H9 (cell line): ENCODE measurements at regions not wholly inside any gene's neighbourhood (a gene's known extent, or its start where the extent isn't known, plus 50 kb on each side); places are given as distances from the start of the nearest gene placed in this dataset.

Experiments used
- DNase-seq: peaks from one replicate; pipeline ENCODE4 v3.0.0-alpha.2; 2017
- H2AFZ ChIP-seq: one replicate; pipeline ENCODE4 v1.6.1; 2013; ENCODE audit warnings: mild to moderate bottlenecking, low read length, control low read depth, moderate library complexity
- H2AK5ac ChIP-seq: 2 replicates; pipeline ENCODE4 v1.6.1; 2013; ENCODE audit warnings: low read length, control low read depth, mixed read lengths; ENCODE audit not compliant: insufficient read length
- H2BK120ac ChIP-seq: one replicate; pipeline ENCODE4 v1.6.1; 2013; ENCODE audit warnings: low read depth, mild to moderate bottlenecking, low read length, control low read depth, inconsistent platforms; ENCODE audit not compliant: poor library complexity, severe bottlenecking
- H2BK12ac ChIP-seq: 2 replicates; pipeline ENCODE4 v1.6.1; 2013; ENCODE audit warnings: low read length, control low read depth, mixed read lengths, low read depth; ENCODE audit not compliant: insufficient read length
- H2BK15ac ChIP-seq: 2 replicates; pipeline ENCODE4 v1.6.1; 2013; ENCODE audit warnings: low read depth, low read length, control low read depth
- H2BK20ac ChIP-seq: one replicate; pipeline ENCODE4 v1.6.1; 2013; ENCODE audit warnings: low read depth, mild to moderate bottlenecking, low read length, control low read depth, inconsistent platforms; ENCODE audit not compliant: poor library complexity, severe bottlenecking
- H2BK5ac ChIP-seq: 2 replicates; pipeline ENCODE4 v1.6.1; 2013; ENCODE audit warnings: low read length, control low read depth, mixed read lengths; ENCODE audit not compliant: insufficient read length
- H3K14ac ChIP-seq: 2 replicates; pipeline ENCODE4 v1.6.1; 2013; ENCODE audit warnings: low read length, control low read depth; ENCODE audit not compliant: insufficient read depth
- H3K18ac ChIP-seq: 2 replicates; pipeline ENCODE4 v1.6.1; 2013; ENCODE audit warnings: low read depth, mild to moderate bottlenecking, mixed read lengths, low read length, control low read depth; ENCODE audit not compliant: insufficient read length
- H3K23ac ChIP-seq: 2 replicates; pipeline ENCODE4 v1.6.1; 2013; ENCODE audit warnings: low read length, control low read depth, mixed read lengths, low read depth; ENCODE audit not compliant: insufficient read length
- H3K23me2 ChIP-seq: 2 replicates; pipeline ENCODE4 v1.6.1; 2013; ENCODE audit warnings: low read depth, mild to moderate bottlenecking, mixed read lengths, low read length, control low read depth; ENCODE audit not compliant: insufficient read length, poor library complexity, severe bottlenecking
- H3K27ac ChIP-seq: 2 replicates; pipeline ENCODE4 v1.5.1; 2013; ENCODE audit warnings: low read length, control low read depth, mixed read lengths, low read depth; ENCODE audit not compliant: insufficient read length
- H3K27me3 ChIP-seq: 2 replicates; pipeline ENCODE4 v1.6.1; 2013; ENCODE audit warnings: low read length, control low read depth, inconsistent platforms; ENCODE audit not compliant: insufficient read depth
- H3K4ac ChIP-seq: 2 replicates; pipeline ENCODE4 v1.6.1; 2013; ENCODE audit warnings: low read depth, mild to moderate bottlenecking, control low read depth, inconsistent platforms, low read length, moderate library complexity
- H3K4me1 ChIP-seq: 2 replicates; pipeline ENCODE4 v1.6.1; 2013; ENCODE audit warnings: low read length, control low read depth, inconsistent platforms; ENCODE audit not compliant: insufficient read depth
- H3K4me2 ChIP-seq: 2 replicates; pipeline ENCODE4 v1.6.1; 2013; ENCODE audit warnings: low read length, control low read depth, mixed read lengths; ENCODE audit not compliant: insufficient read length, insufficient read depth
- H3K56ac ChIP-seq: 2 replicates; pipeline ENCODE4 v1.6.1; 2013; ENCODE audit warnings: low read depth, mild to moderate bottlenecking, mixed read lengths, low read length, control low read depth; ENCODE audit not compliant: insufficient read length
- H3K79me1 ChIP-seq: 2 replicates; pipeline ENCODE4 v1.6.1; 2013; ENCODE audit warnings: low read depth, mild to moderate bottlenecking, moderate library complexity, low read length, control low read depth, inconsistent platforms; ENCODE audit not compliant: insufficient read depth, poor library complexity, severe bottlenecking
- H3K79me2 ChIP-seq: 2 replicates; pipeline ENCODE4 v1.6.1; 2013; ENCODE audit warnings: low read length, control low read depth, inconsistent platforms; ENCODE audit not compliant: insufficient read depth
- H3K9ac ChIP-seq: 2 replicates; pipeline ENCODE4 v1.6.1; 2013; ENCODE audit warnings: low read length, control low read depth, mixed read lengths; ENCODE audit not compliant: insufficient read length; ENCODE audit errors: extremely low read depth
- H3K9me3 ChIP-seq: one replicate; pipeline ENCODE4 v1.6.1; 2013; ENCODE audit warnings: low read depth, low read length, inconsistent platforms; ENCODE audit not compliant: control insufficient read depth
- H3T11ph ChIP-seq: one replicate; pipeline ENCODE4 v1.6.1; 2013; ENCODE audit warnings: mild to moderate bottlenecking, low read length, control low read depth, inconsistent platforms
- H4K20me1 ChIP-seq: one replicate; pipeline ENCODE4 v1.6.1; 2013; ENCODE audit not compliant: control insufficient read depth, insufficient read length, insufficient read depth
- H4K5ac ChIP-seq: 2 replicates; pipeline ENCODE4 v1.6.1; 2013; ENCODE audit warnings: low read depth, mild to moderate bottlenecking, mixed read lengths, low read length, control low read depth; ENCODE audit not compliant: insufficient read length
- H4K8ac ChIP-seq: replicated peaks from 2 replicates; pipeline ENCODE4 v1.6.1; 2013; ENCODE audit warnings: low read length, control low read depth, mixed read lengths, low read depth; ENCODE audit not compliant: insufficient read length
- H4K91ac ChIP-seq: 2 replicates; pipeline ENCODE4 v1.6.1; 2013; ENCODE audit warnings: low read depth, mild to moderate bottlenecking, moderate library complexity, mixed read lengths, low read length, control low read depth; ENCODE audit not compliant: insufficient read length
- H3K27ac Mint-ChIP-seq, 3 experiments: 2 replicates in 2 of 3; 3 replicates in 1 of 3; pipeline ENCODE4 v1.8.0; 2020 to 2021; ENCODE audit warnings: mixed read lengths in 3 of 3, mild to moderate bottlenecking in 1 of 3, moderate library complexity in 1 of 3
- H3K27me3 Mint-ChIP-seq: 2 replicates; pipeline ENCODE4 v1.8.0; 2021; ENCODE audit warnings: low read depth, mild to moderate bottlenecking, moderate library complexity, mixed read lengths
- H3K36me3 Mint-ChIP-seq, 3 experiments: 2 replicates in 2 of 3; 3 replicates in 1 of 3; pipeline ENCODE4 v1.8.0; 2020 to 2021; ENCODE audit warnings: low read depth in 3 of 3, mixed read lengths in 3 of 3; ENCODE audit not compliant: insufficient read depth in 1 of 3
- H3K4me1 Mint-ChIP-seq, 2 experiments: 2 replicates each; pipeline ENCODE4 v1.8.0; 2020; ENCODE audit warnings: mixed read lengths in 2 of 2
- H3K4me3 Mint-ChIP-seq, 2 experiments: 2 replicates in 1 of 2; 3 replicates in 1 of 2; pipeline ENCODE4 v1.8.0; 2020 to 2021; ENCODE audit warnings: mild to moderate bottlenecking in 2 of 2, mixed read lengths in 2 of 2, moderate library complexity in 1 of 2
- H3K9me3 Mint-ChIP-seq, 2 experiments: 2 replicates in 1 of 2; 3 replicates in 1 of 2; pipeline ENCODE4 v1.8.0; 2020; ENCODE audit warnings: mild to moderate bottlenecking in 2 of 2, mixed read lengths in 2 of 2, moderate library complexity in 1 of 2
- whole genome bisulfite sequencing: extraction: QIAGEN DNeasy Blood & Tissue Kit; methylation state at CpG from one replicate; pipeline ENCODE4 v1.1.7; 2013; ENCODE audit warnings: missing lambda C conversion rate, low lambda C conversion rate, mixed read lengths; ENCODE audit not compliant: insufficient read length; ENCODE audit errors: extremely low coverage; 5-methylcytosine and 5-hydroxymethylcytosine counted together
- TF ChIP-seq, protein P1 (sequence below): fragments of 200-600 bp; sonication (generic); conservative IDR thresholded peaks from 3 replicates; pipeline ENCODE4 v1.8.0; 2021; ENCODE audit warnings: antibody characterized with exemption, mild to moderate bottlenecking

DNA sequence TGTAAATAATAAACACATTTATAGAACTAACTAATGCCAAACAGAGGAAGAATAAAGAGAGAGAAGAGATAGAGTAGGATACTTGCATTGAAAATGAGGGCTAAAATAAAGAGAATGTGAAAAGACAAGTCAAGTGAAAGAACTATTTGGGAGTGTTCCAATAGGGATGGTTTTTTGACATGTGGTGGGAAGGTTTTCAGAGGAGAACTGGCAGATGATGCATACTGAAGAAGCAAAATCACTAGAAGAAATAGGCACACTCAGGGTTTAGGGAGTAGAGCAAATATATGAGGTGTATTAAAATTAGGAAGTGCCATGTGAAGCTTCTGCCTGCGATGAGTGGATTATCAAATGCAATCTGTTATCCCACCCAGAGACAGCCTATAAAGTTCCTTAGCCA lies 744.8 kb downstream of the REEP3 start:
- Mint-ChIP-seq H3K27ac (no peak overlapping the region), H3K4me1 (peaks cover 9 to 10% of the 10 kb centered on the region in 2 experiments), H3K27me3 (no peaks in the 10 kb centered on the region), H3K9me3 (no peaks in the 10 kb centered on the region), H3K36me3 (no peaks in the 10 kb centered on the region), H3K4me3 (no peak overlapping the region)
- Histone ChIP-seq H4K91ac (no peak overlapping the region), H2BK5ac (no peak overlapping the region), H3K23me2 (no peaks in the 10 kb centered on the region), H2AFZ (no peak overlapping the region), H3K18ac (no peak overlapping the region), H4K20me1 (no peaks in the 10 kb centered on the region), H3K4me2 (no peak overlapping the region), H3K9ac (no peak overlapping the region), H4K8ac (no peak overlapping the region), H3K27me3 (no peaks in the 10 kb centered on the region), H3K9me3 (no peaks in the 10 kb centered on the region), H2BK20ac (no peak overlapping the region), H4K5ac (no peak overlapping the region), H3K27ac (no peak overlapping the region), H2AK5ac (no peak overlapping the region), H3K56ac (no peak overlapping the region), H2BK120ac (no peak overlapping the region), H3K79me1 (no peaks in the 10 kb centered on the region), H3K4me1 (no peaks in the 10 kb centered on the region), H3K79me2 (no peaks in the 10 kb centered on the region), H2BK15ac (no peak overlapping the region), H3T11ph (no peak overlapping the region), H3K14ac (no peak overlapping the region), H2BK12ac (no peak overlapping the region), H3K23ac (no peak overlapping the region), H3K4ac (no peak overlapping the region)
- DNase-seq: no peak
- no CpG with 5 or more reads among the region's 1 CpG for WGBS
- TF ChIP-seq, protein P1, sequence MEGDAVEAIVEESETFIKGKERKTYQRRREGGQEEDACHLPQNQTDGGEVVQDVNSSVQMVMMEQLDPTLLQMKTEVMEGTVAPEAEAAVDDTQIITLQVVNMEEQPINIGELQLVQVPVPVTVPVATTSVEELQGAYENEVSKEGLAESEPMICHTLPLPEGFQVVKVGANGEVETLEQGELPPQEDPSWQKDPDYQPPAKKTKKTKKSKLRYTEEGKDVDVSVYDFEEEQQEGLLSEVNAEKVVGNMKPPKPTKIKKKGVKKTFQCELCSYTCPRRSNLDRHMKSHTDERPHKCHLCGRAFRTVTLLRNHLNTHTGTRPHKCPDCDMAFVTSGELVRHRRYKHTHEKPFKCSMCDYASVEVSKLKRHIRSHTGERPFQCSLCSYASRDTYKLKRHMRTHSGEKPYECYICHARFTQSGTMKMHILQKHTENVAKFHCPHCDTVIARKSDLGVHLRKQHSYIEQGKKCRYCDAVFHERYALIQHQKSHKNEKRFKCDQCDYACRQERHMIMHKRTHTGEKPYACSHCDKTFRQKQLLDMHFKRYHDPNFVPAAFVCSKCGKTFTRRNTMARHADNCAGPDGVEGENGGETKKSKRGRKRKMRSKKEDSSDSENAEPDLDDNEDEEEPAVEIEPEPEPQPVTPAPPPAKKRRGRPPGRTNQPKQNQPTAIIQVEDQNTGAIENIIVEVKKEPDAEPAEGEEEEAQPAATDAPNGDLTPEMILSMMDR: no peak
